ENCODE measurements at regions not wholly inside any gene's neighbourhood (a gene's known extent, or its start where the extent isn't known, plus 50 kb on each side); places are given as distances from the start of the nearest gene placed in this dataset.

DNA sequence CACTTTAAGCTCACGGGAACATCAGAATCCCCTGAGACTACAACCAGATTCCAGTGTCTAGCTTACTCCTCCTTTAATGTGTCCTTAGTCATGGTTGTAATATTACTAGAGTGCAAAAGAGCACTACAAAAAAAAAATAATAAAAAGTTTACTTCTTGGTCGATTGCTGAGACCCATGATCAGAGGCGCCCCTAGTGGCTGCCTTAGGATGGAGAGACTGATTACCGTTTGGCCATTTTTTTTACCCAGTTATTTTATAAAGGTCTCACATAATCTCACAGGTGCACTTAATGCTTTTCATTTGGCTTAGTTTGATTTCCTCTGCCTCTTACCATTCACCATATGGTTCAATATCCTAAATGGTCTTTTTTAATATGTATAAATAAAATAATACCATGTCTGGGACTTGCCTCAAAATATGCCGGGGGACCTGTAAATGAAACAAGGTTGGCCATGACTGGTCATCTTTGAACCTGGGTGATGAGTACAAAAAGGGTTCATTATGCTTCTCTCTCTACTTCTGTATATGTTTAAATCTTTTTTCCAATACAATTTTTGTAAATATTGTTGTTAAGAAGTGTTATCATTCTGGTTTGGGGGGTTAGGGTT, 331.5 kb upstream of the NFE2L3 start:
- Histone ChIP-seq H3K4me3 (no peak overlapping the region), H3K36me3 (ENCODE audit: low read depth, missing control alignments) (no peaks in the 10 kb centered on the region), H3K27ac (peak overlapping the region in 1 of 2 donors; percentile 2), H3K9me3 (no peaks in the 10 kb centered on the region), H3K27me3 (no peaks in the 10 kb centered on the region), H3K4me1 (peaks cover 11% of the 10 kb centered on the region)
- intact Hi-C loops (cut with DNase I; ENCODE audit: low total_unique reads), result no loop called here
- TF ChIP-seq POLR2A (IDR thresholded peaks at IDR 0.05), result no peak
- TF ChIP-seq, protein P1, sequence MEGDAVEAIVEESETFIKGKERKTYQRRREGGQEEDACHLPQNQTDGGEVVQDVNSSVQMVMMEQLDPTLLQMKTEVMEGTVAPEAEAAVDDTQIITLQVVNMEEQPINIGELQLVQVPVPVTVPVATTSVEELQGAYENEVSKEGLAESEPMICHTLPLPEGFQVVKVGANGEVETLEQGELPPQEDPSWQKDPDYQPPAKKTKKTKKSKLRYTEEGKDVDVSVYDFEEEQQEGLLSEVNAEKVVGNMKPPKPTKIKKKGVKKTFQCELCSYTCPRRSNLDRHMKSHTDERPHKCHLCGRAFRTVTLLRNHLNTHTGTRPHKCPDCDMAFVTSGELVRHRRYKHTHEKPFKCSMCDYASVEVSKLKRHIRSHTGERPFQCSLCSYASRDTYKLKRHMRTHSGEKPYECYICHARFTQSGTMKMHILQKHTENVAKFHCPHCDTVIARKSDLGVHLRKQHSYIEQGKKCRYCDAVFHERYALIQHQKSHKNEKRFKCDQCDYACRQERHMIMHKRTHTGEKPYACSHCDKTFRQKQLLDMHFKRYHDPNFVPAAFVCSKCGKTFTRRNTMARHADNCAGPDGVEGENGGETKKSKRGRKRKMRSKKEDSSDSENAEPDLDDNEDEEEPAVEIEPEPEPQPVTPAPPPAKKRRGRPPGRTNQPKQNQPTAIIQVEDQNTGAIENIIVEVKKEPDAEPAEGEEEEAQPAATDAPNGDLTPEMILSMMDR (IDR thresholded peaks at IDR 0.05), result peak in 2 of 3 experiments; percentile 19 to 42
- WGBS, 2 donors, result 73 to 82% methylated on average over 5 of the region's 5 CpGs
- no peak for DNase-seq

DNA sequence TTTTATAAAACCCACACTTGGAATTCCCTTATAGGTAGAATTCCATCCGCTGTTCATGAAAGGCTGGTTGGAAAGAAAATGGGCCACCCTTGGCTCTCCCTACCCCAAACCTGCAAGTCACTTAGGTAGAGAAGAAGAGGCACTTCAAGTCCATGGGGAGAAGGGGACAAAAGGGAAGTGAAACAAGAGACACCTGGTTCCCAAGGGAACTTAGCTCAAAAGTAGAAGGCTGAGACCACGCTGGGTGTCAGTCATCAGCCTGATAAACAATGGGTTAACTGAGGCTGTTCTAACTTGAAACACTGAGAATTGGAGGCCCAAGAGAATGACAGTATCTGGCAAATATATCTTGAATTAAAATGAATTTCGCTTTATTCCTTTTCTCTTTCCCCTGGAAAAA, 330.8 kb upstream of the NFE2L3 start:
- Histone ChIP-seq H3K4me3 (no peak overlapping the region), H3K36me3 (ENCODE audit: low read depth, missing control alignments) (no peaks in the 10 kb centered on the region), H3K4me1 (peaks cover 11% of the 10 kb centered on the region), H3K27ac (peak overlapping the region in 1 of 2 donors; percentile 46), H3K27me3 (no peaks in the 10 kb centered on the region), H3K9me3 (no peaks in the 10 kb centered on the region)
- TF ChIP-seq POLR2A (IDR thresholded peaks at IDR 0.05), result no peak
- TF ChIP-seq, protein P1 (IDR thresholded peaks at IDR 0.05), result no peak
- intact Hi-C loops (cut with DNase I; ENCODE audit: low total_unique reads), result no loop called here
- 72 to 85% methylated on average over 3 of the region's 3 CpGs for WGBS, 2 donors
- no peak for DNase-seq

DNA sequence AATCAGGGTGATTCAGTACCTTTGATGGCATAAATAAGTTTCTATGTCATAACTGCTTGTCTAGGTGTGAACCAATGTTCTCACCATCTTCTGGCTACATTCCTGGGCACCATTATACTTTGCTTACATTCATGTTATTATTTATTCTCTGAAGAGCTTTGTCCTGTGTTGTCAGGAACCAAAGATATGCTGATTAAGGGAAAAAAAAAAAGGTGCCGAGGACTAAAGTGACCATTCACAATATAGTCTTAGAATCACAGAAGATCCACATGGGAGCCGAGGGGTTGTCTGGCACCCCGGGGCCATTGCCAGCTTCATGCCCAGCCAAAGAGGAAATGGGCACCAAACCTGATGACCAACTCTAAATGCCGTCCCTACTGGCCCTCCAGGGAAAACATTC, 329.2 kb upstream of the NFE2L3 start:
- TF ChIP-seq POLR2A (IDR thresholded peaks at IDR 0.05), result no peak
- TF ChIP-seq, protein P1 (IDR thresholded peaks at IDR 0.05), result no peak
- 92 to 95% methylated on average over 4 of the region's 4 CpGs for whole genome bisulfite sequencing, 2 donors

DNA sequence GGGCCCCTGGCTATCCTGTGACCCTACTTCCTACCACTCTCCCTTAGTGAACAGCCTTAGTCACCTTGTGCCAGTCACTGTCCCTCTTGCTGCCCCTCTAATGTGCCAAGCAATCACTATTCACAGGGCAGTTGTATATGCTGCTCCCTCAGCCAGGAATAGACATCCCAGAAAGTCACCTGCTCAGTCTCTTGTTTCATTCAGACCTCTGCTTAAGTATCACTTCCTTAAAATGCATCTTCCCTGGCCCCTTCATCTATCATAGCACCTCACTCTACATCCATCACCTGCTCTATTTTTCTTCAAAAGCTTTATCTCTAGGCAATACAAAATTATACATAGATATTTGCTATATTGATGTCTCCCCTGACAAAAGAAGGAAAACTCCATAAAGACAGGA, 328.4 kb upstream of the NFE2L3 start:
- Histone ChIP-seq H3K4me1 (peaks cover 11% of the 10 kb centered on the region), H3K36me3 (ENCODE audit: low read depth, missing control alignments) (no peaks in the 10 kb centered on the region), H3K9me3 (no peaks in the 10 kb centered on the region), H3K4me3 (no peak overlapping the region), H3K27me3 (no peaks in the 10 kb centered on the region), H3K27ac (peak overlapping the region in 1 of 2 donors; percentile 47)
- no peak for DNase-seq
- intact Hi-C loops (cut with DNase I; ENCODE audit: low total_unique reads), result no loop called here
- TF ChIP-seq, protein P1 (IDR thresholded peaks at IDR 0.05), result no peak
- TF ChIP-seq POLR2A (IDR thresholded peaks at IDR 0.05), result no peak

More for the DNA sequence above, 329.2 kb upstream of the NFE2L3 start:
- Histone ChIP-seq H3K9me3 (no peaks in the 10 kb centered on the region), H3K36me3 (ENCODE audit: low read depth, missing control alignments) (no peaks in the 10 kb centered on the region), H3K27me3 (no peaks in the 10 kb centered on the region), H3K27ac (peak overlapping the region in 1 of 2 donors; percentile 47), H3K4me3 (no peak overlapping the region), H3K4me1 (peaks cover 11% of the 10 kb centered on the region)
- intact Hi-C loops (cut with DNase I; ENCODE audit: low total_unique reads), result no loop called here
- no peak for DNase-seq

DNA sequence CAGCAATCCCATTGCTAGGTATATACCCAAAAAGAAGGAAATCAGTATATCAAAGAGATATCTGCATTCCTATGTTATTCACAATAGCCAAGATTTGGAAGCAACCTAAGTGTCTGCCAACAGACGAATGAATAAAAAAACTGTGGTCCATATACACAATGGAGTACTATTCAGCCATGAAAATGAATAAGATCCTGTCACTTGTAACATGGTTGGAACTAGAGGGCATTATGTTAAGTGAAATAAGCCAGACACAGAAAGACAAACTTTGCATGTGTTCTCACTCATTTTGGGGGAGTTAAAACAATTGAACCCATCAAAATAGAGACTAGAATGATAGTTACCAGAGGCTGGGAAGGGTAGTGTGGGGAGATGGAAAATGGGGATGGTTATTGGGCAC, 323.5 kb upstream of the NFE2L3 start:
- H3K27me3 ChIP-seq, result no peaks in the 10 kb centered on the region
- peaks cover 35% of the 10 kb centered on the region for H3K4me1 ChIP-seq
- H3K9me3 ChIP-seq, result no peaks in the 10 kb centered on the region
- intact Hi-C loops (cut with DNase I; ENCODE audit: low total_unique reads), result no loop called here
- H3K36me3 ChIP-seq (ENCODE audit: low read depth, missing control alignments), result no peaks in the 10 kb centered on the region
- DNase-seq, result no peak
- no peak for TF ChIP-seq POLR2A (IDR thresholded peaks at IDR 0.05)
- TF ChIP-seq, protein P1 (IDR thresholded peaks at IDR 0.05), result no peak
- H3K4me3 ChIP-seq, result no peak overlapping the region
- 89 to 90% methylated on average over 1 of the region's 1 CpG for WGBS, 2 donors
- H3K27ac ChIP-seq, result no peak overlapping the region

Data from testis (tissue), 2 donors.